ENCODE measurements at regions not wholly inside any gene's neighbourhood (a gene's known extent, or its start where the extent isn't known, plus 50 kb on each side); places are given as distances from the start of the nearest gene placed in this dataset.

DNA sequence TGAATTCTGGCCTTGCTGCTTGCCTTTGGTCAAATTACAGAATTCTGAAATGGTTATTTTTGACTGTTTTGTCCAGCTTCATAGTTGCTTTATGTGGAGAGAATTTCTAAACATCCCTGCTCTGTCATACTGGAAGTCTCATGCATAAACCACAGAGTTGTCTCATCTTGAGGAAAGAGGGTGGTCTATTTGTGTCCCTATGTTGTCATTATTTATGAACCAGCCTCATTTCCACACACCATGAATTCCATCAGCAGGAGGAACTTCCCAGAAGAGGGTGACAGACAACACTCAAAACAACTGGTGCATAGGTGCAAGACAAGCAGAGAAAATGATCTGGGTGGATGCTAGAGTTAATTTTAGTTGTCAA is 525.8 kb upstream of the GOT2 start (continued):
- TF ChIP-seq, protein P1, sequence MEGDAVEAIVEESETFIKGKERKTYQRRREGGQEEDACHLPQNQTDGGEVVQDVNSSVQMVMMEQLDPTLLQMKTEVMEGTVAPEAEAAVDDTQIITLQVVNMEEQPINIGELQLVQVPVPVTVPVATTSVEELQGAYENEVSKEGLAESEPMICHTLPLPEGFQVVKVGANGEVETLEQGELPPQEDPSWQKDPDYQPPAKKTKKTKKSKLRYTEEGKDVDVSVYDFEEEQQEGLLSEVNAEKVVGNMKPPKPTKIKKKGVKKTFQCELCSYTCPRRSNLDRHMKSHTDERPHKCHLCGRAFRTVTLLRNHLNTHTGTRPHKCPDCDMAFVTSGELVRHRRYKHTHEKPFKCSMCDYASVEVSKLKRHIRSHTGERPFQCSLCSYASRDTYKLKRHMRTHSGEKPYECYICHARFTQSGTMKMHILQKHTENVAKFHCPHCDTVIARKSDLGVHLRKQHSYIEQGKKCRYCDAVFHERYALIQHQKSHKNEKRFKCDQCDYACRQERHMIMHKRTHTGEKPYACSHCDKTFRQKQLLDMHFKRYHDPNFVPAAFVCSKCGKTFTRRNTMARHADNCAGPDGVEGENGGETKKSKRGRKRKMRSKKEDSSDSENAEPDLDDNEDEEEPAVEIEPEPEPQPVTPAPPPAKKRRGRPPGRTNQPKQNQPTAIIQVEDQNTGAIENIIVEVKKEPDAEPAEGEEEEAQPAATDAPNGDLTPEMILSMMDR (IDR thresholded peaks at IDR 0.05), result no peak

DNA sequence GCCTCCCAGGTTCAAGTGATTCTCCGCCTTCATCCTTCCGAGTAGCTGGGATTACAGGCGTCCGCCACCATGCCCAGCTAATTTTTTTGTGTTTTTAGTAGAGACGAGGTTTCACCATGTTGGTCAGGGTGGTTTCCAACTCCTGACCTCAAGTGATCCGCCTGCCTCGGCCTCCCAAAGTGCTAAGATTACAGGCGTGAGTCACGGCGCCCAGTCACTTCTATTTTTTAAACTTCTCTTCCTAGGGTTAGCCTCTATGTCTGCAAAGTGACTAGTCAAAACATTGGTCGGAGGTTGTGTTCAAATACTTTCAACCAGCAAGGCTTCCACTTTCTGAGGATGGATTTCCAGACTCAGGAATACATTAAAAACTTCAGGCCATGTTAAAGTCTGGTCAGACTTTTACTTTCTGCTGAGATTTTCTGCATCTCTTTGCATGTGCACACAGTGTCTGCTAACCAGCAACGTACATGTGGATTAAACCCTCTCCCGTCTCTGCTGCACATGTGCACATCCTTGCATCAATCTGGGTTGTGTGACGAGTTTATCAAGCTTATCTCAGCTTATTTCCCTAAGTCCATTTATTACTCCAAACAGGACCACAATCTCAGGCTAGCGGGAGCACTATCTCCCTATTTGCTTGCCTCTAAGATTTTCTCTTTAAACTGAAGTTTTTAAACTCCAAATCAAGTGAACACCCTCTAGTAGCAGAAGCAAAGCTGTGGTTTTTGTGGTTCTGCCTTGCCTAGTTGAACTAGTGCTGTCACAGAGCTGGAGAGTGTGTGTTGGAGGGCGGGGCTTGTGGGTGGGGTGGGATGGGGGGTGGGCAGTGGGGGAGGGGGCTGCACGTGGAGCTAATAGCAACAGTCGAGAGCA is 525.2 kb upstream of the GOT2 start:
- 43% methylated on average over 18 of the region's 18 CpGs for WGBS (ENCODE audit: low lambda C conversion rate)
- Histone ChIP-seq H3K4me2 (no peak overlapping the region), H3K9ac (no peak overlapping the region), H4K20me1 (ENCODE audit: insufficient read depth) (no peaks in the 10 kb centered on the region), H3K4me3 (ENCODE audit: low read depth in 2 of 2, low read length in 1 of 2) (no peak overlapping the region), H3K27me3 (ENCODE audit: insufficient read depth) (no peaks in the 10 kb centered on the region), H3K27ac (ENCODE audit: low read depth in 2 of 2, low read length in 1 of 2) (no peak overlapping the region), H3K9me2 (no peaks in the 10 kb centered on the region; the same call in 1 of the 2 replicates), H2AFZ (ENCODE audit: low read depth) (no peak overlapping the region), H3K79me2 (ENCODE audit: insufficient read depth) (no peaks in the 10 kb centered on the region), H3K4me1 (ENCODE audit: control insufficient read depth in 1 of 2, insufficient read depth in 2 of 2, low read depth in 1 of 2, low read length in 1 of 2) (no peaks in the 10 kb centered on the region), H3K9me3 (no peaks in the 10 kb centered on the region), H3F3A (replicated peaks; ENCODE audit: insufficient read depth) (no peaks in the 10 kb centered on the region), H3K36me3 (replicated peaks in 1 of 2; ENCODE audit: control insufficient read depth in 1 of 2, insufficient read depth in 2 of 2, low read length in 1 of 2) (no peaks in the 10 kb centered on the region)
- POLR2A ChIA-PET, result no interaction called here
- CTCF ChIA-PET, result no interaction called here
- DNase-seq, result no peak
- no peak for TF ChIP-seq TAF1 (IDR thresholded peaks at IDR 0.05; ENCODE audit: borderline replicate concordance, low read depth, low read length)
- no peak for TF ChIP-seq POLR2AphosphoS5 (IDR thresholded peaks at IDR 0.05; ENCODE audit: low read depth, low read length)
- TF ChIP-seq, protein P2, sequence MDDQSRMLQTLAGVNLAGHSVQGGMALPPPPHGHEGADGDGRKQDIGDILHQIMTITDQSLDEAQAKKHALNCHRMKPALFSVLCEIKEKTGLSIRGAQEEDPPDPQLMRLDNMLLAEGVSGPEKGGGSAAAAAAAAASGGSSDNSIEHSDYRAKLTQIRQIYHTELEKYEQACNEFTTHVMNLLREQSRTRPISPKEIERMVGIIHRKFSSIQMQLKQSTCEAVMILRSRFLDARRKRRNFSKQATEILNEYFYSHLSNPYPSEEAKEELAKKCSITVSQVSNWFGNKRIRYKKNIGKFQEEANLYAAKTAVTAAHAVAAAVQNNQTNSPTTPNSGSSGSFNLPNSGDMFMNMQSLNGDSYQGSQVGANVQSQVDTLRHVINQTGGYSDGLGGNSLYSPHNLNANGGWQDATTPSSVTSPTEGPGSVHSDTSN (IDR thresholded peaks at IDR 0.05), result no peak
- TF ChIP-seq JUND (IDR thresholded peaks at IDR 0.05), result no peak
- TF ChIP-seq, protein P1 (IDR thresholded peaks at IDR 0.05), result no peak
- TF ChIP-seq MXI1 (IDR thresholded peaks at IDR 0.05; ENCODE audit: low read depth, low read length), result no peak
- TF ChIP-seq NFIC (IDR thresholded peaks at IDR 0.05; ENCODE audit: borderline replicate concordance), result no peak
- TF ChIP-seq TCF12 (IDR thresholded peaks at IDR 0.05), result no peak

DNA sequence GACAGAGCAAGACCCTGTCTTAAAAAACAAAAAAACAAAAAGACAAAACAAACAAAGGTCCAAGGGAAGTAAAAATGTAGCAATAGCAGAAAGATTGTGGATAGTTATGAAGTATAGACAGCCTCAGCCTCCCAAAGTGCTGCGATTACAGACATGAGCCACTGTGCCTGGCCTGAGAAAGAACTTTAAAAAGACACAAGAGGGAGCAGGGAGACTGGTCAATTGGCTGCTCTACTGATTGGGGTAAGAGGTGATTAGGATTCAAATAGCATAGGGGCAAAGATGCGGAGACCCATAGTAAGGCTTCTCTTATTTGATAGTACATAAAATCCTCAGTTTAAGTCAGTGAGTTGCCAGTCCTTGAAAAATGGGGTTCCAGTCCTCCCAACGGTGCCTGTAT is 518.2 kb upstream of the GOT2 start:
- Histone ChIP-seq H3K9ac (no peak overlapping the region), H3K4me3 (ENCODE audit: low read depth in 2 of 2, low read length in 1 of 2) (no peak overlapping the region), H3K9me2 (no peaks in the 10 kb centered on the region), H3K36me3 (replicated peaks in 1 of 2; ENCODE audit: control insufficient read depth in 1 of 2, insufficient read depth in 2 of 2, low read length in 1 of 2) (no peaks in the 10 kb centered on the region), H3F3A (replicated peaks; ENCODE audit: insufficient read depth) (no peaks in the 10 kb centered on the region), H3K9me3 (no peaks in the 10 kb centered on the region), H3K4me1 (ENCODE audit: control insufficient read depth in 1 of 2, insufficient read depth in 2 of 2, low read depth in 1 of 2, low read length in 1 of 2) (no peaks in the 10 kb centered on the region), H3K4me2 (no peak overlapping the region), H3K27me3 (ENCODE audit: insufficient read depth) (no peaks in the 10 kb centered on the region), H3K79me2 (ENCODE audit: insufficient read depth) (no peaks in the 10 kb centered on the region), H2AFZ (ENCODE audit: low read depth) (no peak overlapping the region), H3K27ac (ENCODE audit: low read depth in 2 of 2, low read length in 1 of 2) (no peak overlapping the region), H4K20me1 (ENCODE audit: insufficient read depth) (no peaks in the 10 kb centered on the region)
- WGBS (ENCODE audit: low lambda C conversion rate), result 37% methylated on average over 3 of the region's 3 CpGs
- ChIA-PET CTCF (no interaction called here), POLR2A (no interaction called here)
- TF ChIP-seq RXRA (IDR thresholded peaks at IDR 0.05; ENCODE audit: borderline replicate concordance, low read depth) (no peak), YY1 (IDR thresholded peaks at IDR 0.05; ENCODE audit: low read depth) (no peak), FOXM1 (IDR thresholded peaks at IDR 0.05; ENCODE audit: low read depth) (no peak), TEAD4 (IDR thresholded peaks at IDR 0.05; ENCODE audit: borderline replicate concordance, insufficient read depth) (no peak), JUND (IDR thresholded peaks at IDR 0.05) (no peak)
- TF ChIP-seq, protein P3, sequence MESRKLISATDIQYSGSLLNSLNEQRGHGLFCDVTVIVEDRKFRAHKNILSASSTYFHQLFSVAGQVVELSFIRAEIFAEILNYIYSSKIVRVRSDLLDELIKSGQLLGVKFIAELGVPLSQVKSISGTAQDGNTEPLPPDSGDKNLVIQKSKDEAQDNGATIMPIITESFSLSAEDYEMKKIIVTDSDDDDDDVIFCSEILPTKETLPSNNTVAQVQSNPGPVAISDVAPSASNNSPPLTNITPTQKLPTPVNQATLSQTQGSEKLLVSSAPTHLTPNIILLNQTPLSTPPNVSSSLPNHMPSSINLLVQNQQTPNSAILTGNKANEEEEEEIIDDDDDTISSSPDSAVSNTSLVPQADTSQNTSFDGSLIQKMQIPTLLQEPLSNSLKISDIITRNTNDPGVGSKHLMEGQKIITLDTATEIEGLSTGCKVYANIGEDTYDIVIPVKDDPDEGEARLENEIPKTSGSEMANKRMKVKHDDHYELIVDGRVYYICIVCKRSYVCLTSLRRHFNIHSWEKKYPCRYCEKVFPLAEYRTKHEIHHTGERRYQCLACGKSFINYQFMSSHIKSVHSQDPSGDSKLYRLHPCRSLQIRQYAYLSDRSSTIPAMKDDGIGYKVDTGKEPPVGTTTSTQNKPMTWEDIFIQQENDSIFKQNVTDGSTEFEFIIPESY (IDR thresholded peaks at IDR 0.05; ENCODE audit: borderline replicate concordance, low read depth), result no peak
- DNase-seq, result no peak

Data from SK-N-SH (cell line).